NCI-H2227 (cell line): ENCODE measurements at regions not wholly inside any gene's neighbourhood (a gene's known extent, or its start where the extent isn't known, plus 50 kb on each side); places are given as distances from the start of the nearest gene placed in this dataset.

ENCODE experiments used
- DNase-seq: peaks from one replicate; lab custom pipeline; 2025; ENCODE audit not compliant: unreplicated experiment; lab: John Stamatoyannopoulos, UW

- DNase-seq, result no peak
Observed at GRCh38 chr2:42848726-42849290, 56.4 kb upstream of the HAAO start.

GRCh38 chr2:42848265-42848664 lies 55.9 kb upstream of the HAAO start:
- DNase-seq, result no peak

- DNase-seq, result no peak
Observed at GRCh38 chr2:42847596-42848151, 55.3 kb upstream of the HAAO start.

GRCh38 chr2:42846932-42847595 lies 54.7 kb upstream of the HAAO start:
- DNase-seq, result no peak

- DNase-seq, result no peak
Observed at GRCh38 chr2:42846026-42846425, 53.6 kb upstream of the HAAO start.

GRCh38 chr2:42844901-42845821 lies 52.8 kb upstream of the HAAO start:
- DNase-seq, result no peak

GRCh38 chr2:42844366-42844765 lies 52.0 kb upstream of the HAAO start:
- DNase-seq, result no peak

- DNase-seq, result no peak
Observed at GRCh38 chr2:42843611-42844010, 51.2 kb upstream of the HAAO start.

GRCh38 chr2:42843131-42843530 lies 50.7 kb upstream of the HAAO start:
- no peak for DNase-seq

- no peak for DNase-seq
Observed at GRCh38 chr2:42842466-42842865, 50.1 kb upstream of the HAAO start.
